CD14-positive monocyte (primary cell): ENCODE measurements at regions not wholly inside any gene's neighbourhood (a gene's known extent, or its start where the extent isn't known, plus 50 kb on each side); places are given as distances from the start of the nearest gene placed in this dataset.

Experiments
- DNase-seq, 3 donors: peaks; one replicate each; pipeline ENCODE4 v3.0.0-alpha.2; 2011 to 2022
- H2AFZ ChIP-seq: 2 replicates; pipeline ENCODE4 v1.6.0; 2012; ENCODE audit warnings: mild to moderate bottlenecking, low read depth, low read length, inconsistent platforms; ENCODE audit not compliant: insufficient read depth, poor library complexity, severe bottlenecking
- H3K27ac ChIP-seq, 2 donors: 1 replicate in 1 of 2; 2 replicates in 1 of 2; pipeline ENCODE4 v1.5.1; 2012 to 2013; ENCODE audit warnings: low read length in 2 of 2, control low read depth in 1 of 2, inconsistent platforms in 1 of 2, low read depth in 1 of 2, mild to moderate bottlenecking in 1 of 2
- H3K27me3 ChIP-seq, 2 donors: one replicate each; pipeline versions ENCODE4 v1.6.0 to v1.6.1; 2011 to 2013; ENCODE audit warnings: low read length in 2 of 2; ENCODE audit not compliant: control insufficient read depth in 2 of 2, insufficient read depth in 2 of 2
- H3K36me3 ChIP-seq, 2 donors: replicated peaks in 1 of 2; 1 replicate in 1 of 2; 2 replicates in 1 of 2; pipeline versions ENCODE4 v1.5.1 to v1.6.1; 2012 to 2013; ENCODE audit warnings: low read length in 2 of 2, control low read depth in 1 of 2, inconsistent platforms in 1 of 2, mild to moderate bottlenecking in 1 of 2; ENCODE audit not compliant: insufficient read depth in 2 of 2, control insufficient read depth in 1 of 2
- H3K4me1 ChIP-seq, 2 donors: 1 replicate in 1 of 2; 2 replicates in 1 of 2; pipeline versions ENCODE4 v1.5.1 to v1.6.1; 2012 to 2013; ENCODE audit warnings: low read length in 2 of 2, control low read depth in 1 of 2, inconsistent platforms in 1 of 2, mild to moderate bottlenecking in 1 of 2, moderate library complexity in 1 of 2; ENCODE audit not compliant: insufficient read depth in 2 of 2, control insufficient read depth in 1 of 2
- H3K4me2 ChIP-seq: replicated peaks from 2 replicates; pipeline ENCODE3; 2012; ENCODE audit warnings: low read length, moderate library complexity, mild to moderate bottlenecking; ENCODE audit not compliant: poor library complexity, severe bottlenecking; ENCODE audit errors: extremely low read depth
- H3K4me3 ChIP-seq, 3 experiments: fragments of 200-600 bp in 1 of 3; sonication (generic) in 1 of 3; replicated peaks in 1 of 3; 1 replicate in 2 of 3; 2 replicates in 1 of 3; pipeline ENCODE4 v1.5.1; 2011 to 2013; ENCODE audit warnings: low read length in 3 of 3, mild to moderate bottlenecking in 3 of 3, control low read depth in 2 of 3, low read depth in 2 of 3, inconsistent platforms in 1 of 3, moderate library complexity in 1 of 3
- H3K79me2 ChIP-seq: 2 replicates; pipeline ENCODE4 v1.6.0; 2012; ENCODE audit warnings: mild to moderate bottlenecking, control low read depth, inconsistent platforms, low read length, moderate library complexity; ENCODE audit not compliant: insufficient read depth
- H3K9ac ChIP-seq: 2 replicates; pipeline ENCODE4 v1.6.0; 2017; ENCODE audit warnings: low read length, mild to moderate bottlenecking; ENCODE audit not compliant: insufficient read depth, poor library complexity, severe bottlenecking
- H3K9me3 ChIP-seq, 2 donors: replicated peaks in 1 of 2; 1 replicate in 1 of 2; 2 replicates in 1 of 2; pipeline versions ENCODE4 v1.5.1 to v1.6.1; 2012 to 2013; ENCODE audit warnings: low read length in 2 of 2, control low read depth in 1 of 2; ENCODE audit not compliant: control insufficient read depth in 1 of 2, insufficient read depth in 1 of 2
- H4K20me1 ChIP-seq: 2 replicates; pipeline ENCODE4 v1.6.0; 2012; ENCODE audit warnings: mild to moderate bottlenecking, low read length, control low read depth, moderate library complexity; ENCODE audit not compliant: insufficient read depth
- H3K27ac Mint-ChIP-seq, 7 donors: one replicate each; pipeline ENCODE4 v1.8.0; 2020; ENCODE audit warnings: mild to moderate bottlenecking in 7 of 7, mixed read lengths in 7 of 7, moderate library complexity in 6 of 7, inconsistent platforms in 2 of 7
- H3K27me3 Mint-ChIP-seq, 3 donors: one replicate each; pipeline ENCODE4 v1.8.0; 2021 to 2022; ENCODE audit warnings: low read depth in 3 of 3, mild to moderate bottlenecking in 3 of 3, mixed read lengths in 3 of 3, moderate library complexity in 3 of 3, inconsistent platforms in 1 of 3
- H3K36me3 Mint-ChIP-seq, 2 donors: one replicate each; pipeline ENCODE4 v1.8.0; 2020; ENCODE audit warnings: mixed read lengths in 2 of 2, inconsistent platforms in 1 of 2, mild to moderate bottlenecking in 1 of 2
- H3K4me1 Mint-ChIP-seq: one replicate; pipeline ENCODE4 v1.8.0; 2020; ENCODE audit warnings: mild to moderate bottlenecking, mixed read lengths
- H3K4me3 Mint-ChIP-seq, 2 donors: one replicate each; pipeline ENCODE4 v1.8.0; 2020; ENCODE audit warnings: mild to moderate bottlenecking in 2 of 2, mixed read lengths in 2 of 2, moderate library complexity in 1 of 2
- H3K9me3 Mint-ChIP-seq, 7 donors: one replicate each; pipeline ENCODE4 v1.8.0; 2020 to 2022; ENCODE audit warnings: mixed read lengths in 7 of 7, mild to moderate bottlenecking in 6 of 7, moderate library complexity in 6 of 7, inconsistent platforms in 2 of 7
- WGBS: methylation state at CpG from one replicate; pipeline ENCODE4 v1.1.5; 2013; ENCODE audit warnings: missing lambda C conversion rate; ENCODE audit not compliant: insufficient coverage; 5-methylcytosine and 5-hydroxymethylcytosine counted together
- intact Hi-C, 2 donors: fragments of 100-400 bp; cut with micrococcal nuclease; formaldehyde crosslinking; loops; one replicate each; pipeline versions ENCODE4 v1.15.0 to v1.15.1; 2023
- TF ChIP-seq, protein P1 (sequence below): fragments of 200-600 bp; IDR thresholded peaks from one replicate; pipeline ENCODE4 v1.8.0; 2022; ENCODE audit warnings: antibody characterized with exemption, mild to moderate bottlenecking

GRCh38 chr20:11378252-11378651 is 539.4 kb upstream of the BTBD3 start:
- no peak overlapping the region for H3K4me3 ChIP-seq
- H3K9ac ChIP-seq: no peak overlapping the region
- H3K4me1 ChIP-seq: no peaks in the 10 kb centered on the region
- WGBS: no CpG with 5 or more reads among the region's 1 CpG
- Mint-ChIP-seq H3K27ac (no peak overlapping the region), H3K4me3 (no peak overlapping the region), H3K4me1 (no peaks in the 10 kb centered on the region), H3K27me3 (peaks cover 0 to 2% (median 1%) of the 10 kb centered on the region in 3 donors), H3K9me3 (peaks cover 2 to 25% (median 10%) of the 10 kb centered on the region in 7 donors), H3K36me3 (no peaks in the 10 kb centered on the region)
- no peaks in the 10 kb centered on the region for H3K27me3 ChIP-seq
- H4K20me1 ChIP-seq: no peaks in the 10 kb centered on the region
- H3K27ac ChIP-seq: no peak overlapping the region
- H3K9me3 ChIP-seq: peaks cover 0 to 13% of the 10 kb centered on the region in 2 donors
- DNase-seq: no peak
- no peaks in the 10 kb centered on the region for H3K79me2 ChIP-seq
- H3K4me2 ChIP-seq: no peak overlapping the region
- no peak overlapping the region for H2AFZ ChIP-seq
- intact Hi-C loops: no loop called here
- H3K36me3 ChIP-seq: no peaks in the 10 kb centered on the region
- TF ChIP-seq, protein P1, sequence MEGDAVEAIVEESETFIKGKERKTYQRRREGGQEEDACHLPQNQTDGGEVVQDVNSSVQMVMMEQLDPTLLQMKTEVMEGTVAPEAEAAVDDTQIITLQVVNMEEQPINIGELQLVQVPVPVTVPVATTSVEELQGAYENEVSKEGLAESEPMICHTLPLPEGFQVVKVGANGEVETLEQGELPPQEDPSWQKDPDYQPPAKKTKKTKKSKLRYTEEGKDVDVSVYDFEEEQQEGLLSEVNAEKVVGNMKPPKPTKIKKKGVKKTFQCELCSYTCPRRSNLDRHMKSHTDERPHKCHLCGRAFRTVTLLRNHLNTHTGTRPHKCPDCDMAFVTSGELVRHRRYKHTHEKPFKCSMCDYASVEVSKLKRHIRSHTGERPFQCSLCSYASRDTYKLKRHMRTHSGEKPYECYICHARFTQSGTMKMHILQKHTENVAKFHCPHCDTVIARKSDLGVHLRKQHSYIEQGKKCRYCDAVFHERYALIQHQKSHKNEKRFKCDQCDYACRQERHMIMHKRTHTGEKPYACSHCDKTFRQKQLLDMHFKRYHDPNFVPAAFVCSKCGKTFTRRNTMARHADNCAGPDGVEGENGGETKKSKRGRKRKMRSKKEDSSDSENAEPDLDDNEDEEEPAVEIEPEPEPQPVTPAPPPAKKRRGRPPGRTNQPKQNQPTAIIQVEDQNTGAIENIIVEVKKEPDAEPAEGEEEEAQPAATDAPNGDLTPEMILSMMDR: no peak

DNA sequence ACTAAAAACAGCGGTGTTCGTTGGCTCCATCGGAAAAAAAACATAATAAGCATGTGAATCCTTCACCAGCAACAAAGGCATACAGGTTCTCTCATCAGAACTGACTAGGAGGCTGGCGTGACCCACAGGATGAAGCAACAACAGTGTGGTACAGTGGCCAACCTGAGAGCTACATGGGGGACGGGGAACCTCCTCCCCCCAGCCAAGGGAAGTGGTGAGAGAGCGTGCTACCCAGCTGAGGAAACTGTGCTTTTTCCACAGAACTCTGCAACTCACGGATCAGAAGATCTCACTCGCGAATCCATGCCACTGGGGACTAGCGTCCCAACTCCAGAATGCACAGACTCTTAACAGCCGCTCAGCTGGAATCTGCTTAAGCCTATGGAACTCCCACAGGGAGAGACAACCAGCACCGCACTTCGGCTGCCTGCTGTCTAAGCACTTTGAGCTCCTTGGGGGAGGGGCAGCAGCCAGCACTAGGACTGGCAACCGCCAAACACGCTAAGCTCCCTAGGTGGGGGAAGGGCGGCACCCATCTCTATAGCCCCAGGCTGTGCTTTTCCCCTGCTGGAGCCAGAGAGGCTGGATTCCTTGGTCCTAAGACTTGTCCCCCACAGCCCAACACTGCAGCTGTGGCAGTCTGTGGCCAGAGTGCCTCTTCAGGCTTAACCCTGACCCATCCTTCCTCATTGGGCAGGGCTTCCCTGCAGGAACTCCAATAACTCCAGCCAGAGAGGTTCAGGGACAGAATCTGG is 538.3 kb upstream of the BTBD3 start:
- TF ChIP-seq, protein P1: no peak
- Histone ChIP-seq H2AFZ (no peak overlapping the region), H3K4me2 (no peak overlapping the region), H3K79me2 (no peaks in the 10 kb centered on the region), H3K27me3 (no peaks in the 10 kb centered on the region), H4K20me1 (no peaks in the 10 kb centered on the region), H3K27ac (no peak overlapping the region), H3K9ac (no peak overlapping the region), H3K9me3 (peaks cover 0 to 13% of the 10 kb centered on the region in 2 donors), H3K36me3 (no peaks in the 10 kb centered on the region), H3K4me1 (no peaks in the 10 kb centered on the region), H3K4me3 (no peak overlapping the region)
- Mint-ChIP-seq H3K9me3 (peaks cover 2 to 22% (median 10%) of the 10 kb centered on the region in 7 donors), H3K27ac (no peak overlapping the region), H3K4me3 (no peak overlapping the region), H3K36me3 (no peaks in the 10 kb centered on the region), H3K4me1 (no peaks in the 10 kb centered on the region), H3K27me3 (peaks cover 0 to 2% (median 1%) of the 10 kb centered on the region in 3 donors)
- no peak for DNase-seq
- 60% methylated on average over 11 of the region's 16 CpGs for WGBS
- intact Hi-C loops: no loop called here
